ENCODE measurements at regions not wholly inside any gene's neighbourhood (a gene's known extent, or its start where the extent isn't known, plus 50 kb on each side); places are given as distances from the start of the nearest gene placed in this dataset.

GRCh38 chr1:199667089-199667488 lies 360.4 kb upstream of the NR5A2 start:
- DNase-seq (ENCODE audit: low read depth, low spot score), result no peak
- POLR2A ChIA-PET, result no interaction called here
- TF ChIP-seq CTCF (IDR thresholded peaks at IDR 0.05; ENCODE audit: insufficient read depth, low read length, missing control alignments), result no peak
- CTCF ChIA-PET, result interaction anchor here (0.9 kb wide), 1 partner anchor 910 kb away, joined by 3 read pairs; no protein-coding TSS in a partner anchor
- H3K4me3 ChIP-seq (ENCODE audit: low read depth, low read length), result no peak overlapping the region

GRCh38 chr1:199669916-199670315 lies 357.6 kb upstream of the NR5A2 start:
- ChIA-PET POLR2A (no interaction called here), CTCF (interaction anchor here (0.7 to 1.0 kb wide), 2 partner anchors 15 to 72 kb away, joined by 3 read pairs; no protein-coding TSS in a partner anchor)
- H3K4me3 ChIP-seq (ENCODE audit: low read depth, low read length), result no peak overlapping the region
- no peak for TF ChIP-seq CTCF (IDR thresholded peaks at IDR 0.05; ENCODE audit: insufficient read depth, low read length, missing control alignments)
- DNase-seq (ENCODE audit: low read depth, low spot score), result no peak

DNA sequence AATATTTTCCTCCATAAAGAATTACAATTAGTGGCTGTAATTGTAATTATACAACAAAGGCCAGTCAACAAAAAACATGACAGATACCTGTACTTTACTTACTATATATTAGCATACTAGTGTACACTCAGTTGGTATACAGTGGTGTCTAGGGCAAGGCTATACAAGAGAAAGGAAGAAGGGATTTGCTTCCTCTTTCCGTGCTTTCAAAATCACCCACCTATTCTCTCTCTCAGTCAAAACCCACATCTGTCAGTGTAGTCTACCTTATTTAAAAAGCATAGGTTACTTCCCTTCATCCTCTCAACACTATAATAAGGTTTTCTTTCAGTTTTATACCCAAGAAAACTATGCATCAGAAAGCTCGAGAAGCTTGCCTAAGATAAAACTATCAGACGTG lies 355.8 kb upstream of the NR5A2 start:
- no peak for DNase-seq (ENCODE audit: low read depth, low spot score)
- TF ChIP-seq CTCF (IDR thresholded peaks at IDR 0.05; ENCODE audit: insufficient read depth, low read length, missing control alignments), result no peak
- ChIA-PET CTCF (no interaction called here), POLR2A (no interaction called here)
- no peak overlapping the region for H3K4me3 ChIP-seq (ENCODE audit: low read depth, low read length)

DNA sequence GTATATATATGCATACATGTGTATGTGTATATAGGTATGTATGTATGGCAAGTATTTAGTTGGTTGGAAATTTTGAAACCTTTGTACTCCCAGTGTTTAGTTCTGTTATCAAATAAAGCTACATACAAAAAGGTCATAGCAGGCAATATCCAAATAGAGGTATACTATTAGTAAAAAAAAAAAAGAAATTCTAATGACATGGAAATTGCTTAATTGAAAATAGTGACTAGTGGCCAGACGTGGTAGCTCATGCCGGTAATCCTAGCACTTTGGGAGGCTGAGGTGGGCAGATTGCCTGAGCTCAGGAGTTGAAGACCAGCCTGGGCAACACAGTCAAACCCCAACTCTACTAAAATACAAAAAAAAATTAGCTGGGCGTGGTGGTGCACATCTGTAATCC lies 351.6 kb upstream of the NR5A2 start:
- H3K4me3 ChIP-seq (ENCODE audit: low read depth, low read length), result no peak overlapping the region
- POLR2A ChIA-PET, result no interaction called here
- DNase-seq (ENCODE audit: low read depth, low spot score), result no peak
- CTCF ChIA-PET, result interaction anchor here (0.6 to 1.0 kb wide), 3 partner anchors 9 to 1096 kb away, joined by 3 to 5 read pairs (median 3); no protein-coding TSS in a partner anchor
- no peak for TF ChIP-seq CTCF (IDR thresholded peaks at IDR 0.05; ENCODE audit: insufficient read depth, low read length, missing control alignments)

- TF ChIP-seq CTCF (IDR thresholded peaks at IDR 0.05; ENCODE audit: insufficient read depth, low read length, missing control alignments), result no peak
- ChIA-PET CTCF (interaction anchor here (1.7 kb wide), 1 partner anchor 8 kb away, joined by 3 read pairs; no protein-coding TSS in a partner anchor), POLR2A (no interaction called here)
- no peak overlapping the region for H3K4me3 ChIP-seq (ENCODE audit: low read depth, low read length)
- DNase-seq (ENCODE audit: low read depth, low spot score), result no peak
These were observed 348.7 kb upstream of the NR5A2 start for GRCh38 chr1:199678771-199679170.

GRCh38 chr1:199682081-199682480 lies 345.4 kb upstream of the NR5A2 start:
- TF ChIP-seq CTCF (IDR thresholded peaks at IDR 0.05; ENCODE audit: insufficient read depth, low read length, missing control alignments), result no peak
- no peak overlapping the region for H3K4me3 ChIP-seq (ENCODE audit: low read depth, low read length)
- DNase-seq (ENCODE audit: low read depth, low spot score), result no peak
- POLR2A ChIA-PET, result no interaction called here
- CTCF ChIA-PET, result interaction anchor here (1.5 to 5.2 kb wide), 2 partner anchors 597 to 828 kb away, joined by 5 to 99 read pairs; no protein-coding TSS in a partner anchor

All from AG04449 (cell line).